CD4-positive, alpha-beta T cell treated with Interferon alpha-2 for 1 hour (primary cell): ENCODE measurements at regions not wholly inside any gene's neighbourhood (a gene's known extent, or its start where the extent isn't known, plus 50 kb on each side); places are given as distances from the start of the nearest gene placed in this dataset.

Experiments
- DNase-seq, 2 donors: peaks; one replicate each; pipeline ENCODE4 v3.0.0-alpha.2; 2020 to 2022

GRCh38 chr11:127369356-127369755 is 368.8 kb upstream of the KIRREL3 start:
- no peak for DNase-seq

GRCh38 chr11:127362754-127363308 is 362.3 kb upstream of the KIRREL3 start:
- no peak for DNase-seq

- DNase-seq, result no peak
Observed at GRCh38 chr11:127358160-127358559, 357.6 kb upstream of the KIRREL3 start.

GRCh38 chr11:127350476-127350875 is 349.9 kb upstream of the KIRREL3 start:
- DNase-seq, result no peak

- peak in 1 of 2 donors; percentile 7 for DNase-seq
Observed at GRCh38 chr11:127345819-127346459, 345.4 kb upstream of the KIRREL3 start.

- DNase-seq, result no peak
Observed at GRCh38 chr11:127340438-127340837, 339.9 kb upstream of the KIRREL3 start.

- DNase-seq, result no peak
Observed at GRCh38 chr11:127339376-127339775, 338.8 kb upstream of the KIRREL3 start.

GRCh38 chr11:127338380-127339259 is 338.1 kb upstream of the KIRREL3 start:
- DNase-seq, result no peak

- no peak for DNase-seq
Observed at GRCh38 chr11:127334466-127334865, 333.9 kb upstream of the KIRREL3 start.

- DNase-seq, result no peak
Observed at GRCh38 chr11:127332896-127333295, 332.3 kb upstream of the KIRREL3 start.

- no peak for DNase-seq
Observed at GRCh38 chr11:127330044-127330443, 329.5 kb upstream of the KIRREL3 start.

GRCh38 chr11:127308291-127308690 is 307.7 kb upstream of the KIRREL3 start:
- DNase-seq, result no peak

- no peak for DNase-seq
Observed at GRCh38 chr11:127307700-127308099, 307.1 kb upstream of the KIRREL3 start.

- DNase-seq, result no peak
Observed at GRCh38 chr11:127304634-127305033, 304.1 kb upstream of the KIRREL3 start.

- DNase-seq, result no peak
Observed at GRCh38 chr11:127288926-127289325, 288.4 kb upstream of the KIRREL3 start.

- no peak for DNase-seq
Observed at GRCh38 chr11:127281534-127281933, 281.0 kb upstream of the KIRREL3 start.

- no peak for DNase-seq
Observed at GRCh38 chr11:127275774-127276173, 275.2 kb upstream of the KIRREL3 start.

- no peak for DNase-seq
Observed at GRCh38 chr11:127274328-127274676, 273.7 kb upstream of the KIRREL3 start.

GRCh38 chr11:127273593-127274327 is 273.2 kb upstream of the KIRREL3 start:
- no peak for DNase-seq

- no peak for DNase-seq
Observed at GRCh38 chr11:127270851-127271250, 270.3 kb upstream of the KIRREL3 start.

GRCh38 chr11:127269911-127270310 is 269.3 kb upstream of the KIRREL3 start:
- DNase-seq, result no peak

GRCh38 chr11:127268932-127269331 is 268.4 kb upstream of the KIRREL3 start:
- DNase-seq, result no peak

GRCh38 chr11:127268521-127268920 is 268.0 kb upstream of the KIRREL3 start:
- DNase-seq, result no peak
